GM11168 (cell line): ENCODE measurements at regions not wholly inside any gene's neighbourhood (a gene's known extent, or its start where the extent isn't known, plus 50 kb on each side); places are given as distances from the start of the nearest gene placed in this dataset.

Experiments
- in situ Hi-C: fragments of 300-500 bp; cut with MboI; formaldehyde crosslinking; loops from one replicate; pipeline ENCODE4 v1.12.0; 2022; ENCODE audit warnings: low sequenced_read_pairs; ENCODE audit not compliant: unreplicated experiment

- in situ Hi-C loops: no loop called here
Measured at GRCh38 chr21:27425172-27425571, 458.3 kb upstream of the ADAMTS5 start.

GRCh38 chr21:27424601-27425000, 457.7 kb upstream of the ADAMTS5 start:
- in situ Hi-C loops: no loop called here

- in situ Hi-C loops: no loop called here
Measured at GRCh38 chr21:27423906-27424595, 457.2 kb upstream of the ADAMTS5 start.

- in situ Hi-C loops: no loop called here
Measured at GRCh38 chr21:27423038-27423437, 456.1 kb upstream of the ADAMTS5 start.

- in situ Hi-C loops: no loop called here
Measured at GRCh38 chr21:27422435-27422834, 455.5 kb upstream of the ADAMTS5 start.

GRCh38 chr21:27421654-27422053, 454.8 kb upstream of the ADAMTS5 start:
- in situ Hi-C loops: no loop called here

- in situ Hi-C loops: no loop called here
Measured at GRCh38 chr21:27419153-27419552, 452.3 kb upstream of the ADAMTS5 start.

- in situ Hi-C loops: no loop called here
Measured at GRCh38 chr21:27418346-27418745, 451.5 kb upstream of the ADAMTS5 start.

GRCh38 chr21:27412530-27412929, 445.6 kb upstream of the ADAMTS5 start:
- in situ Hi-C loops: no loop called here

GRCh38 chr21:27408826-27409225, 441.9 kb upstream of the ADAMTS5 start:
- in situ Hi-C loops: no loop called here

- in situ Hi-C loops: no loop called here
Measured at GRCh38 chr21:27407271-27407670, 440.4 kb upstream of the ADAMTS5 start.

GRCh38 chr21:27406300-27407009, 439.6 kb upstream of the ADAMTS5 start:
- in situ Hi-C loops: no loop called here

GRCh38 chr21:27403011-27403410, 436.1 kb upstream of the ADAMTS5 start:
- in situ Hi-C loops: no loop called here

GRCh38 chr21:27400045-27400444, 433.2 kb upstream of the ADAMTS5 start:
- in situ Hi-C loops: no loop called here

GRCh38 chr21:27397578-27397977, 430.7 kb upstream of the ADAMTS5 start:
- in situ Hi-C loops: no loop called here

- in situ Hi-C loops: no loop called here
Measured at GRCh38 chr21:27393726-27394125, 426.8 kb upstream of the ADAMTS5 start.

GRCh38 chr21:27391990-27392389, 425.1 kb upstream of the ADAMTS5 start:
- in situ Hi-C loops: no loop called here

- in situ Hi-C loops: no loop called here
Measured at GRCh38 chr21:27390384-27390783, 423.5 kb upstream of the ADAMTS5 start.

- in situ Hi-C loops: no loop called here
Measured at GRCh38 chr21:27388825-27389224, 421.9 kb upstream of the ADAMTS5 start.

GRCh38 chr21:27382404-27382803, 415.5 kb upstream of the ADAMTS5 start:
- in situ Hi-C loops: no loop called here

- in situ Hi-C loops: no loop called here
Measured at GRCh38 chr21:27380303-27380702, 413.4 kb upstream of the ADAMTS5 start.

- in situ Hi-C loops: no loop called here
Measured at GRCh38 chr21:27379354-27379753, 412.5 kb upstream of the ADAMTS5 start.
